ENCODE measurements at regions not wholly inside any gene's neighbourhood (a gene's known extent, or its start where the extent isn't known, plus 50 kb on each side); places are given as distances from the start of the nearest gene placed in this dataset.

DNA sequence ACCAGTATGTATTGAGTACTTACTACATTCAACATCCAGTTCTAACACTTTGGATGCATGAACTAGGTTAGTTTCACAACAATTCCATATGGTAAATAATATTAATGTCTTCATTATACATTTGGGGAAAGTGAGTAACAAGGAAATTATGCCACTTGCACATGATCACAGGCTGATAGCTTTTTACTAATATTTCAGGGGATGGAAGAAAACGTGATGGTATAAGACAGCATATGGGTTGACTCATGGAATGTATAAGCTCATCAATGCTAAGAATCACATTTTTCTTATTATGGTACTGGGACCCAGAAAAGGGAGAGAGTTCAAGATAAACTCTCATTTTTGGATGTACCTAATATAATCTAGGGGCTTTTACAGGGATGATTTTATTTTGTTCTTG is 188.7 kb downstream of the MIAT start:
- DNase-seq (ENCODE audit: low read depth, low spot score): no peak

DNA sequence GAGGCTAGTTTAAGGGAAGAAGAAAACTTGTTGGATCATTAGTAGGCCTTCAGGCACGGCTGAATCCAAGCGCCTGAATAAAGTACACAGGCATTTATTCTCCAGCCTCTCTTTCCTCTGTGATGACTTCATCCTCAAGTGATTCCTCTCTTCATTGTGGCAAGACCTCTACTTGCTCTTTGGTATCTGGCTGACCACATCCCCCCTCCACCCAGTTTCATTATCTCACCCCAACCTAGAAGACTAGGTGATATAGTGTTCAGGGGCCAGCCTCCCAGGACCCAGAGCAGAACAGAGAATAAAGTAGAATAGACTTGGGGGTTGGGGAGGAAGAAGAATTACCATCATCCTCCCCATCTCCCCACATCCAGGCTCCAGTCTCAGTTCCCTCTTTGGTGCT is 189.3 kb downstream of the MIAT start:
- no peak for DNase-seq (ENCODE audit: low read depth, low spot score)

DNA sequence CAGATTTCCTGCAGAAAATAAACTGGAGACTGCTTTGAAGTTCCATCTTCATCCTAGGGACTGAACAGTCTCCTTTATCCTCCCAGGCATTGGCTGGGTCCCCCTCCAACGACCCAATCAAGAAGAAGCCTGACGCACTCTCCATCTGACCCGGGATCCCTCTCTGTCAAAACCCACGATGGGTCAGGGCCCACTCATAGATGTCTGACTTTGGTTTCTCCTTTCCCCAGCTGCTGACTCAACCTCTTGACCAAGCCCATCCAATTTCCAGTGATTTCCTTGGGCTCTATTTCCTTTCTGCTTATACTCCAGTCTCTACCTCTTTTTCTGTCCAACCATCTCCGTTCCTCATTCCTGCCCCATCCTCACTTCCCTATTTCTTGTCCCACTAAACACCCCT is 189.7 kb downstream of the MIAT start:
- DNase-seq (ENCODE audit: low read depth, low spot score): no peak

DNA sequence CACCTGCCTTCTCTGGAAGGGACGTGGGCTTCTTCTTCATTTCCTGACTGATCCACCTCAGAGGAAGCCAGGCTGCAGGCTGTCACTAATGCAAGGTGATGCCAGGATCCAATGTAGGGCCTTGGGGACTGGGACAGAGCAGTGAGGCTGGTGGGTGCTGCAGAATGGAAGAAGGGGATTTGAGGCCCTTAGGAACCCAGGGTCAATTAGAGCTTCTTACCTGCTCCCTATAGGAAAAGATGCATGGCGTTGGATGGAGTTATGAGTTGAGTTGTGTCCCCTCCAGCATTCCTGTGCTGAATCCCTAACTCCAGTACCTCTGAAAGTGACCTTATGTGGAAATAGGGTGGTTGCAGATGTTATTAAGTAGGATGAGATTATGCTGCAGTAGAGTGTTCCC is 190.4 kb downstream of the MIAT start:
- DNase-seq (ENCODE audit: low read depth, low spot score): no peak

DNA sequence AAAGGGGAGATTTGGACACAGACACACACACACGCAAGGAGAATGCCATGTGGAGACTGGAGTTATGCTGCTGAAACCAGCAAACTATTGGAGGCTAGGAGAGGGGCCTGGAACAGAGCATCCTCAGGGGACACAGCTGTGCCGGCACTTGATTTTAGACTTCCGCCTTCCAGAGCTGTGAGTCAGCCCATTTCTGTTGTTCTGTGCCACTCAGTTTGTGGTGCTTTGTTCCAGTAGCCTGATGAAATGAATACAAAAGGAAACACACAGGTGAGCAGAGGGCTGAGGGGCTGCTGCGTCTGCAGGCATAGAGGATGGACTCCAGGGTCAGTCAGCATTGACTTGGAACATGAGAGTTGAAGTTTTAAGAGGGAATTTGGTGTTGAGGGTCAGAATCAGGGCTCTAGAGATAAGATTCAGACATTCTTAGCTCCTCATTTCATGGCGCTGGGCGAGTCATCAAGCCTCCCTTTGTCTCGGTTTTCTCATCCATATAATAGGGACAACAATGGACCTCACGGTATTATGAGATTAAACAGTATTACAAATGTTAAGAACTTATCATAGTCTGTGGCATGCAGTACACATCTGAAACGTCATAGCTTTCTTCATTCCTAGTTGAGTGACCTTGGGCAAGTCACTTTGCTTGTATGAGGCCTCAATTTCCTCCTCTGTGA is 191.0 kb downstream of the MIAT start:
- no peak for DNase-seq (ENCODE audit: low read depth, low spot score)

DNA sequence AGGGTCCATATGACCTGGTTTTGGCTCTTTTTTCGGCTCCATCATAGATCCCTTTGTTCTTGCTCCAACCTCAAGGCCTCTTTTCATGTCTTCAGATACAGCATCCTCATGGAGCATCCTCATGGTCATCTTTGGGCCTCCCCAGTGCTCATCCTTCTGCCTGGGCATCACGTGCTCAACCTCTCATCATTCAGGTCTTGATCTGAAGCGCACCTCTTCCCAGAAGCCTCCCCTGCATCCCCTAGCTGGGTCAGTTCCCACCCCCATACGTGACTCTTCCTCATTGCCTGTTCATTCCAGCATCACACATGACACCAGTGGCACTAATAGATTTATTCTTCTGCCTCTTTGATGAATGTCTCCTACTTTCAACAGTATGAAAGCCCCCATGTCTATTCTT is 192.2 kb downstream of the MIAT start:
- DNase-seq (ENCODE audit: low read depth, low spot score): no peak

DNA sequence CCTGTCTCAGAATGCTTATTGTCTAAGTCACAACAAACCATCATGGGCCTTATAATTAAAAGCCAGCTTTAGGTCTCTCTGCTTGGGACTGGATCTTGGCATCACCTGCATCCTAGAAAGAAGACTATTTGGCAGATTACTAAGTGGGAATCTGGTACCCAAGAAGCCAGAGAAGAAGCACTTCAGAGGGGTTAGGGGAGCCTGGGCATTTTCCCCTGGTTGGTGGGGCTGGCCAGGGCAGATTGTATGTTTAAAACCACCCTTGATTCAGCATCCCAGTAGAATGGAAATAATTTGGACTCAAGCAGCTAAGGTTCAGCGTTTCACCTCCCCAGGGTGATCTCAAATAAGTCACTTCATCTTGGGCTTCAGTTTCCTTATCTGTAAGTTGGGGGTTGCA is 193.7 kb downstream of the MIAT start:
- no peak for DNase-seq (ENCODE audit: low read depth, low spot score)

DNA sequence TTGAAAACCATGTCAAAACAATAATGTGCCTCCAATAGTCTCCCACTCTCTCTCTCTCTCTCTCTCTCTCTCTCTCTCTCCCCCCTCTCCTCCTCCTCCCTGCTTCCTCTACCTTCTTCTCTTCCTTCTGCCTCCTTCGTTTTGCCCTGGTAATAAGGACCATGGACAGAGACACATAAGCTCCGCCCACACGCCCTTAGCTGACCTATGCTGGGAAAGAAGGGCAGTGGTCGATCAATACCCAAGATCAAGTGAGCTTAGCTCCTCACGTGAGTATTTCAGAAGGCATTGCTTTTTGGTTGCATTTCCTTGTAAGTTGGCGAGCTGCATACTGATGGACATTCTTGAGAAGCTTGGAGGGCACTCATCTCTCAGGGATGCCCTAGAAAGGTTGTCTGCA is 194.8 kb downstream of the MIAT start:
- DNase-seq (ENCODE audit: low read depth, low spot score): no peak

DNA sequence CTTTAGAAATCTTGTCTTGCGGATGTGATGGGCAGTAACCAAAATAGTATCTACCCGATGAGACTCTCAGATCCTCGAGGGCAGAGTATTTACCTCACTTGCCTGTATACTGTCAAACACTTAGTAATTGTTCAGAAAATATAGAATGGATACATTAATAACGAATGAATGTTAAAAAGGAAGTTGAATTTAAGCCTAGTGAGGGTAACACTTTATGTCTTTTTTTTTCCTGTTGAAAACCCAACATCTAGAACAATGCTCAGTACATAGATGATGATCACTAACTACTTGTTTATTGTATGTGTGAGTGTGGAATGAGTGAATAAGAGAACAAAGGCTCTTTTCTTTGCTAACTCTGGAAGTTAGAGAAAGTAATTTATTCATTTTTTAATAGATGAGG is 195.7 kb downstream of the MIAT start:
- no peak for DNase-seq (ENCODE audit: low read depth, low spot score)

DNA sequence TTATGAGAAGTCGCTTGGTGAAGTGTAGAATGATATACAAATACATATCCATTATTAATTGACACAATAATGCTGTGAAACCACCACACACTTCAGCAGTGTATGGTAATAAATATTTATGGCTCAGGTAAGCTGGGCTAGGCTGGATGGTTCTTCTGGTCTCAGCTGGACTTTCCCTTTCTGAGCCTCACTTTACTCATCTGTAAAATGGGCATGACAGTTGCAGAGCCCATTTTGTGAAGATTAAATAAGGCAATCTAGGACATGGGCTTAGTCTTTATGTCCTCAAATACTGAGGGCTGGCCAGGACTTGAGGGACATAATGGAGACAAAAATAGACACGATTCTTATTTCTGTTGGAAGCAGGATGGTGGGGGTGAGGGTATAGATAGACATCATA is 196.1 kb downstream of the MIAT start:
- DNase-seq (ENCODE audit: low read depth, low spot score): no peak

DNA sequence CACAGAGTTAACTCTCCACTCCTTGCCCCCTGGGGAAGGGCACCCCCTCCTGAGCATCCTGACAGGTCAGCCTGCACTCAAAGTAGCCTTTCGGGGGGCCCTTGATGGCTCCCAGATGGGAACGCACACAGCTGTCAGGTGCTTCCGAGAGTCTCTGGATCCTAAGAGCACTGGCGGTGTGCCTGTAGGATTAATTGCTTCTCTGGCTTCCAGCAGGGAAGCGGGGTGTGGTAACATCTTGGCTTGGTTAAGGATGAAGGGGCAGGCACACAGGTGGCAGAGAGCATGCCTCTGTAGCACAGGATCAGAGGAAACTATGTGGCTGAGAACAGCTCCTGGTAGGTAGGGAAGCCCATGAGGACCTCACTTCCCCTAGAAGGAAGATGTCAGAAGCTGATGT is 199.8 kb downstream of the MIAT start:
- no peak for DNase-seq (ENCODE audit: low read depth, low spot score)

DNA sequence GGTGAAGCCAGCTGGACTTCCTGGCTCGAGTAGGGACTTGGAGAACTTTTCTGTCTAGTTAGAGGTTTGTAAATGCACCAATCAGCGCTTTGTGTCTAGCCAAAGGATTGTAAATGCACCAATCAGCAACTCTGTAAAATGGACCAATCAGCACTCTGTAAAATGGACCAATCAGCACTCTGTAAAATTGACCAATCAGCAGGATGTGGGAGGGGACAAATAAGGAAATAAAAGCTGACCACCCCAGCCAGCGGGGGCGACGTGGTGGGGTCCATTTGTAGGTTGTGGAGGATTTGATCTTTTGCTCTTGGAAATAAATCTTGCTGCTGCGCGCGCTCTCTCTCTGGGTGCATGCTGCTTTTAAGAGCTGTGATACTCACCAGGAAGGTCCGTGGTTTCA is 202.9 kb downstream of the MIAT start:
- no peak for DNase-seq (ENCODE audit: low read depth, low spot score)

DNA sequence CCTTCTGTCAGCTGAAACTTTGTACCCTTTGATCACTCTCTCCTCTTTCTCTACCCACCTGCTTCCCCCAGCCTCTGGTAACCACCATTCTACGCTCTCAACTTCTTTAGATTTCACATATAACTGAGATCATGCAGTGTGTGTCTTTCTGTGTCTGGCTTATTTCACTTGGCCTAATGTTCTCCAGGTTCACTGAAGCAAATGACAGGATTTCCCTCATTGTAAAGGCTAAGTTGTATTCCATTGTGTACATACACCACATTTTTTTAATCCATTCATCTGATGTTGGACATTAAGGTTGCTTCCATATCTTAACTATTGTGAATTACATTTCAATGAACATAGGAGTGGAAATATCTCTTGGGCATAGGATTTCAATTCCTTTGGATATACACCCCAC is 207.6 kb downstream of the MIAT start:
- DNase-seq (ENCODE audit: low read depth, low spot score): no peak

DNA sequence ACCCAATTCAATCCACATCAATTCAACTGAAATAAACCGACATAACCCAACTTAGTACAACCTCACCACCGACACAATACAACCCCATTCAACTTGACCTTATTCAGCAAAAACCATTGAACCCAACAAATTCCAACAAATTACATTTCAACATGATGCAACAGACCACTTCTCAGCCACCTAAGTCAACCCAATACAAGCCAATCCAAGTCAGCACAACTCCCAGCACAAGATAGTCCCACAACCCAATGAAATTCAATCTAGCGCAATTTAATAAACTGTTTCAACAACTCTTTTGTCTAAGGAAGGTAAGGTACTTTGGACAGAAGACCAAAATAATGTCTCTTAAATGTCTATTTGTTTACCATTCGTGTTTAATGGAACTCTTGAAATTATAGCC is 226.0 kb downstream of the MIAT start:
- no peak for DNase-seq (ENCODE audit: low read depth, low spot score)

DNA sequence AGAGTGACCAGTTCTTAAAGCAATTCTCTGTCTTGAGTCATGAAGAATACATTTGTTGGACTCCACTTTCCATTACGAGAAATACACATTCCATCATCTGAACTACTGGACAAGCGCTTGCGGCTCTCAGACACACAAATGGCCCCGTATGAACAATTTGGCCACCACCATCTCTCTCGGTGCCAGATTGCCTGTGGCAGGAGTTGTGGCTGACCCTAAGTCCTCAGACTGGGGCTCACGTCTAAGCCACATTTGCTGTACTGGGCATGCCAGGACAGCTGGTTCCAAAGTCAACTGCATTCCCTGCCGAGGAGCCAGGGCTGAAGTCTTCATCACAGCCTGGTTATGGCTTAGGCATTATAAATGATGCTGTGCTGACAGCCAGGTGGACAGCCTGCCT is 227.5 kb downstream of the MIAT start:
- DNase-seq (ENCODE audit: low read depth, low spot score): no peak

DNA sequence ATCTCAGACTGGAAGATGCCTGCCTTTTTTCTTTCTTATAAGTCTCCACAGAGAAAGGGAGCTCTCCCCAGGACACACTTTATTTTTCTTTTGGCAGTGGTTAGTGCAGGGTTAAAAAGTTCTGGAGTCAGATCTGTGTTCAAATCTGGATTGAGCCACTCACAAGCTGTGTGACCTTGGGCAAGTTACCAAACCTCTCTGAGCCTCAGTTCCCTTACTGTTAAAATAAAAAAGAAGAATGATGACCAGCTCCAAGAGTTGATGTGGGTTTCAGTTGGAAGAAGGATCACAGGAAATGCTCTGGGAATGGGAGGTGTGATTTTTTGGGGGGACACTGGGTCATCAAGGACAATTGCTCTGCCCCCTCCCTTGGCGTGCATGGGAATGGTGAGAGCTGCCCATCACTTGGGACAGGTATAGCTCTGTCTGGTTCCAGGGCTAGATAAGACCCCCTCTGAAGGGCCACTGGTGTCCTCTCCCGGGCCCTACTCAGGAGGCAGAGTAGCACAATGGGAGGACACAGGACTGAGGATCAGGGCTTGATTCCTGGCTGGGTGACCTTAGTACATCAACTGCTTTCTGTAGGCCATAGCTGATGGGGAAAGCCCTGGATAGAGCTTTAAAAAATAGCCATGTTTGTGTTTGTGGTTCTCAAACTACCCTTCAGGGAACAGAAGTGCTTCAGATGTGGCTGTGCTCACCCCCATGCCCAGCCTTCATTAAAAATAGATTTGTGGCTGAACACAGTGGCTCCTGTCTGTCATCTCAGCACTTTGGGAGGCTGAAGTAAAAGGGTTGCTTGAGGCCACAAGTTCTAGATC is 228.3 kb downstream of the MIAT start:
- DNase-seq (ENCODE audit: low read depth, low spot score): no peak

DNA sequence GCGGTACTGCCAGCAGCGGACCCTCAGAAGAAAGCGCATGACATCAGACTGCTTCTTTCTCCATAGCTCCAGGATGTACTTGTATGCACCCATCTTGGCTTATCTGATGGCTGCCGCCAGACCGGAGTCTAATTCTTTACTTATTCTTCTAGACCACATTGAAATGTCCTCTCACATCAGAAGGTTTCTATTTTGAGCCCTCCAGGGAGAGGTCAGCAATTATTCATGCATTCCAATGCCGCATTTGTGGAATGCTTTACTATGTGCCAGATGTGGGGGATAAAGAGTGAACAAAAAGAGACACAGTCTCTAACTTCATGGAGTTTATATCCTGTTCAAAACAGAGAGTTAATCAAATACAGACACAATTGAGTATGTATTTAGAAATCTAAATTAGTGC is 230.1 kb downstream of the MIAT start:
- DNase-seq (ENCODE audit: low read depth, low spot score): peak; percentile 19

DNA sequence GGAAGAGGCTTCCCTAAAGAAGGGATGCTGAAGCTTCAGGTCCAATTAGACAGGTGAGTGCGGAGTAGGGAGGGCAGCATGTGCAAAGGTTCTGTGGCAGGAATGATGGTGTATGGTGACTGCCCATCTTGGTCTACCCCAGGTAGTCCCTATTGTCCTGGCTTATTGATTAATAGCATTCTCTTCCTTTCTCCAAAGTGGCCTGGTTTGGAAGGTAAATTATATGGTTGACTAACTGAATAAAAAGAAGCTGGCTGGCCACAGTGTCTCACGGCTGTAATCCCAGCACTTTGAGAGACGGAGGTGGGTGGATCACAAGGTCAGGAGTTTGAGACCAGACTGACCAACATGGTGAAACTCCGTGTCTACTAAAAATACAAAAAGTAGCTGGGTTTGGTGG is 230.5 kb downstream of the MIAT start:
- no peak for DNase-seq (ENCODE audit: low read depth, low spot score)

DNA sequence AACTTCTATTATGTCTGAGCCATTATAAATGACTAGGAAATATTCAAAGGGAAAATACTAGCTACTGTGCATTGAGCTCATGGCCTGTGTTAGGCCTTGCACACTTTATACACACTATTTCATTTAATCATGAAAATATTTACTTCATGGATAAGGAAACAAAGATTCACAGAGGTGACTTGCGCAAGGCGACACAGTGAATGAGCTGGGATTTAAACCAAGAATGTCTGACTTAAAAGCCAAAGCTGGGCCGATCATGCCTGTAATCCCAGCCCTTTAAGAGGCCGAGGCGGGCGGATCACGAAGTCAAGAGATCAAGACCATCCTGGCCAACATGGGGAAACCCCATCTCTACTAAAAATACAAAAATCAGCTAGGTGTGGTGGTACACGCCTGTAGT is 231.5 kb downstream of the MIAT start:
- DNase-seq (ENCODE audit: low read depth, low spot score): no peak

DNA sequence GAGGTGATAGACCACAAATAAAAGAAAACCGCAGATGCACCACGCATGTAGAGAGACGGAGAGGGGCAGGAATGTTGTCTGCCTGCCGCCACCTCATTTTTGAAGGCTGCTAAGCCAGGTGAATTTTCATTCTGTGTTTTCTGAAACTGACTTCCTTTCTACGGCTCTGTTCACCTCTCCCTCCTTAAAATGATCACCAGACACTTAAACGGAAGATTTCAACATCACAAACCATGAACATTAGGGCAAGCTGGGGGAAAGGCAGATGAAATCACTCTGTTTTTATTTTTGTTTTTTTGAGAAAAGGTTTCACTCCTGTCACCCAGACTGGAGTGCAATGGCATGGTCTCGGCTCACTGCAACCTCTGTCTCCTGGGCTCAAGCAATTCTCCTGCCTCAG is 232.4 kb downstream of the MIAT start:
- DNase-seq (ENCODE audit: low read depth, low spot score): no peak

DNA sequence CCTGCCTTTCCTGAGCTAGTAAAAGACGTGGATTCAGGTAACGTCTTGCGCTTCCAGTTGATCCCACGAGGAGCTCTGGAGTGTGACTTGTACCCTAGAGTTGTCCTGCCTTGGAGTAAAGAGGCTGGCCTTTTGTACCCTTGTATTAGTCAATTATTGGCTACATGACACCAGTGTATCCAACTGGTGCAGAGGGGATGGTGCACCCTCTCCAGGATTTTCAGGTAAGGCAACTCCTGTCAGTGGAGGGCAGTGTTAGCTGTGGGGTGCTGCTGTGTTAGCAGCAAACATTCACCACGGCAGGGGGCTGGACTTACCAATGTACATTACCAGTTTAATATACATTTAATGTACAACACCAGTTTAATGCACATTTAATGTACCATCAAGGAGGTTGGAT is 233.5 kb downstream of the MIAT start:
- DNase-seq (ENCODE audit: low read depth, low spot score): no peak

DNA sequence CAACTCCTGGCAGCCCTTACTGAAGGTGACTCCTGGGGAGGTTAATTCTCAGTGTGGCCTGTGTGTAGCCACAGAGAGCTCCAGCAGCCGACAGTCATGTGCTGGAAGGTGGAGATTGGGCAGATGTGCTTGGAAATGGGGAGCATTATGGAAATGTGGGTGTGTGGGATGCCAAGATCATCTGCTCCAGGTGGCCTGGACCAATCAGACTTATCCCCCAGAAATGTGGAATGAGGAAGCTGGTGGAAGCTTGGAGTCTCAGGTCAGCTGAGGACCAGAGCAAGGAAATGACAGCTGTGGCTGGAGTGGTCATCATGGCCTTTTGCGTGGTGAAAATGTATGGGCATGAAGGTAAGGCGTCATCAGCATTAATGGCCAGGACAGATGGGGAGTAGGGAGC is 234.0 kb downstream of the MIAT start:
- no peak for DNase-seq (ENCODE audit: low read depth, low spot score)

Data from pulmonary artery endothelial cell (primary cell).